ENCODE measurements at regions not wholly inside any gene's neighbourhood (a gene's known extent, or its start where the extent isn't known, plus 50 kb on each side); places are given as distances from the start of the nearest gene placed in this dataset.

DNA sequence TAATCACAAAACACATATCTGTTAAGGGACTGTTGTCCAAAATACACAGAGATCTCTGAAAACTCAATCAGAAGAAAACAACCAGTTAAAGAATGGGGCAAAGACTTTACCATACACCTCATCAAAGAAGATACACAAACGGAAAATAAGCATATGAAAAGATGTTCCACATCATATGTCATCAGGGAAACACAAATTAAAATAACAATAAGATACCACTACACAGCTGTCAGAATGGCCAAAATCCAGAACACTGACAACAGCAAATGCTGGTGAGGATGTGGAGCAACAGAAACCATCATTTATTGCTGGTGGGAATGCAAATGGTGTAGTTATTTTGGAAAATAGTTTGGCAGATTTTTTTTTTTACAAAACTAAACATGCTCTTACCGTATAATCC is 220.5 kb upstream of the FOXN3 start:
- H2BK5ac ChIP-seq (ENCODE audit: low read length) = no peak overlapping the region
- H3K27ac ChIP-seq (replicated peaks; ENCODE audit: low read length) = no peak overlapping the region
- H2AFZ ChIP-seq (ENCODE audit: low read length) = no peak overlapping the region
- no peak overlapping the region for H3K4me2 ChIP-seq (ENCODE audit: insufficient read depth, low read length, poor library complexity, severe bottlenecking)
- no peak overlapping the region for H3K4me3 ChIP-seq (ENCODE audit: low read length in 2 of 2)
- no peaks in the 10 kb centered on the region for H3K36me3 ChIP-seq (replicated peaks in 1 of 2; ENCODE audit: control insufficient read depth in 2 of 2, insufficient read depth in 2 of 2, low read length in 2 of 2)
- H4K91ac ChIP-seq (ENCODE audit: low read depth, low read length, poor library complexity) = no peak overlapping the region
- H3K18ac ChIP-seq (ENCODE audit: low read length) = no peak overlapping the region
- no peaks in the 10 kb centered on the region for H3K79me1 ChIP-seq (ENCODE audit: low read depth, low read length)
- H4K8ac ChIP-seq (ENCODE audit: low read depth, low read length) = no peak overlapping the region
- H3K4ac ChIP-seq (ENCODE audit: low read length) = no peak overlapping the region
- H2BK15ac ChIP-seq (ENCODE audit: low read length) = no peak overlapping the region
- H3K27me3 ChIP-seq (ENCODE audit: control insufficient read depth in 3 of 3, insufficient read depth in 3 of 3, low read depth in 1 of 3, low read length in 3 of 3) = no peaks in the 10 kb centered on the region
- no peak overlapping the region for H3K14ac ChIP-seq (ENCODE audit: low read length)
- no peak overlapping the region for H2BK120ac ChIP-seq (ENCODE audit: low read depth, low read length)
- H2BK12ac ChIP-seq (ENCODE audit: low read length) = no peak overlapping the region
- H2AK5ac ChIP-seq (ENCODE audit: low read depth, low read length) = no peak overlapping the region
- DNase-seq (ENCODE audit: low spot score) = no peak
- no peaks in the 10 kb centered on the region for H3K9me3 ChIP-seq (replicated peaks in 1 of 2; ENCODE audit: control insufficient read depth in 2 of 2, insufficient read depth in 1 of 2, low read depth in 1 of 2, low read length in 2 of 2)
- WGBS, 2 donors (ENCODE audit: extremely low coverage in 2 of 2, insufficient read length in 2 of 2, insufficient replicate concordance in 1 of 2) = no CpG with 5 or more reads among the region's 2 CpGs
- H3K23ac ChIP-seq (ENCODE audit: low read depth, low read length, poor library complexity) = no peak overlapping the region
- peaks cover 0 to 3% of the 10 kb centered on the region in 2 donors for H3K4me1 ChIP-seq (ENCODE audit: control insufficient read depth in 2 of 2, insufficient read depth in 1 of 2, low read depth in 1 of 2, low read length in 2 of 2)
- H3K9ac ChIP-seq (ENCODE audit: low read depth, low read length, poor library complexity) = no peak overlapping the region

DNA sequence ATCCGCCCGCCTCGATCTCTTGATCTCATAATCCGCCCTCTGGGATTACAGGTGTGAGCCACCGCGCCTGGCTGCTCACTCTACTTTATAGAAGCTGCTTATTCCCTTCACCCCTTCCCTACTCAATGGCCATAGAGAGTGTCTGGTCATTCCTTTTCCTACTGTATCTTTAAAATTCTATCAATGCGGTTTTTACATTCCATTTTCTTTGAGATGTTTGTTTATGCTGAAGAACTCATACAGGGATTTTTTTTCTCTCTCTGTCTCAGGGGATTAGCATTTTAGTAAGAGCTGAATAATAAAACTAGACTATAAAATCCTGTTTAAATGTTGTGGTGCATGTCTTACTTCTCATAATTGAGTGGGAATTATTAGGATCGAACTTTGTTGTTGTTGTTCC is 218.6 kb upstream of the FOXN3 start:
- Histone ChIP-seq H2AFZ (ENCODE audit: low read length) (no peak overlapping the region), H2BK15ac (ENCODE audit: low read length) (no peak overlapping the region), H3K27ac (replicated peaks; ENCODE audit: low read length) (no peak overlapping the region), H2BK12ac (ENCODE audit: low read length) (no peak overlapping the region), H3K79me1 (ENCODE audit: low read depth, low read length) (no peaks in the 10 kb centered on the region), H3K4me2 (ENCODE audit: insufficient read depth, low read length, poor library complexity, severe bottlenecking) (no peak overlapping the region), H4K91ac (ENCODE audit: low read depth, low read length, poor library complexity) (no peak overlapping the region), H3K4me1 (ENCODE audit: control insufficient read depth in 2 of 2, insufficient read depth in 1 of 2, low read depth in 1 of 2, low read length in 2 of 2) (peaks cover 3 to 4% of the 10 kb centered on the region in 2 donors), H2BK120ac (ENCODE audit: low read depth, low read length) (no peak overlapping the region), H2AK5ac (ENCODE audit: low read depth, low read length) (no peak overlapping the region), H3K23ac (ENCODE audit: low read depth, low read length, poor library complexity) (no peak overlapping the region), H2BK5ac (ENCODE audit: low read length) (no peak overlapping the region), H3K9me3 (replicated peaks in 1 of 2; ENCODE audit: control insufficient read depth in 2 of 2, insufficient read depth in 1 of 2, low read depth in 1 of 2, low read length in 2 of 2) (no peaks in the 10 kb centered on the region), H4K8ac (ENCODE audit: low read depth, low read length) (no peak overlapping the region), H3K36me3 (replicated peaks in 1 of 2; ENCODE audit: control insufficient read depth in 2 of 2, insufficient read depth in 2 of 2, low read length in 2 of 2) (no peaks in the 10 kb centered on the region), H3K27me3 (ENCODE audit: control insufficient read depth in 3 of 3, insufficient read depth in 3 of 3, low read depth in 1 of 3, low read length in 3 of 3) (no peaks in the 10 kb centered on the region), H3K14ac (ENCODE audit: low read length) (no peak overlapping the region), H3K4me3 (ENCODE audit: low read length in 2 of 2) (no peak overlapping the region), H3K4ac (ENCODE audit: low read length) (no peak overlapping the region), H3K9ac (ENCODE audit: low read depth, low read length, poor library complexity) (no peak overlapping the region), H3K18ac (ENCODE audit: low read length) (no peak overlapping the region)
- no CpG with 5 or more reads among the region's 8 CpGs for WGBS, 2 donors (ENCODE audit: extremely low coverage in 2 of 2, insufficient read length in 2 of 2, insufficient replicate concordance in 1 of 2)
- DNase-seq (ENCODE audit: low spot score) = no peak

DNA sequence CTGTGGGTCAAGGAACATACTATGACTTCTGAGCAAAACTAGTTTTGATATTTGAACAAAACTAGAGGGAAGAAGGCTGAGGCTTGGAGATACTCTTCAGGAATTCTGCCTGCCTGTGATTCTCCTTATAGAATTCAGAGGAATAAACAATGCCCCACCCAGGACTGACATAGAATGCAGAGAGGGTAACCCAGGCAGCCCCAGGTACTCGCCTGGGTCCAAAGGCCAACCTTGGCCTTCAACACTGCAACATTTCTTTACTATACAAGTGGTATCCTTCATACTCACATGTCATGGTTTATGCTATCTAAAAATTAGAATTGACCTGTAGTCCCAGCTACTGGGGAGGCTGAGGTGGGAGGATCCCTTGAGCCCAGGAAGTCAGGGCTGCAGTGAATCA is 217.0 kb upstream of the FOXN3 start:
- no peaks in the 10 kb centered on the region for H3K36me3 ChIP-seq (replicated peaks in 1 of 2; ENCODE audit: control insufficient read depth in 2 of 2, insufficient read depth in 2 of 2, low read length in 2 of 2)
- H3K18ac ChIP-seq (ENCODE audit: low read length) = no peak overlapping the region
- H2AK5ac ChIP-seq (ENCODE audit: low read depth, low read length) = no peak overlapping the region
- H2AFZ ChIP-seq (ENCODE audit: low read length) = no peak overlapping the region
- H3K4me1 ChIP-seq (ENCODE audit: control insufficient read depth in 2 of 2, insufficient read depth in 1 of 2, low read depth in 1 of 2, low read length in 2 of 2) = peaks cover 6 to 10% of the 10 kb centered on the region in 2 donors
- H3K27me3 ChIP-seq (ENCODE audit: control insufficient read depth in 3 of 3, insufficient read depth in 3 of 3, low read depth in 1 of 3, low read length in 3 of 3) = no peaks in the 10 kb centered on the region
- H3K9me3 ChIP-seq (replicated peaks in 1 of 2; ENCODE audit: control insufficient read depth in 2 of 2, insufficient read depth in 1 of 2, low read depth in 1 of 2, low read length in 2 of 2) = no peaks in the 10 kb centered on the region
- no peak overlapping the region for H4K8ac ChIP-seq (ENCODE audit: low read depth, low read length)
- H3K14ac ChIP-seq (ENCODE audit: low read length) = no peak overlapping the region
- no peak overlapping the region for H3K4me2 ChIP-seq (ENCODE audit: insufficient read depth, low read length, poor library complexity, severe bottlenecking)
- WGBS, 2 donors (ENCODE audit: extremely low coverage in 2 of 2, insufficient read length in 2 of 2, insufficient replicate concordance in 1 of 2) = no CpG with 5 or more reads among the region's 1 CpG
- H3K9ac ChIP-seq (ENCODE audit: low read depth, low read length, poor library complexity) = no peak overlapping the region
- no peak overlapping the region for H3K23ac ChIP-seq (ENCODE audit: low read depth, low read length, poor library complexity)
- no peak overlapping the region for H3K4me3 ChIP-seq (ENCODE audit: low read length in 2 of 2)
- H3K4ac ChIP-seq (ENCODE audit: low read length) = no peak overlapping the region
- H2BK5ac ChIP-seq (ENCODE audit: low read length) = no peak overlapping the region
- no peak for DNase-seq (ENCODE audit: low spot score)
- no peak overlapping the region for H3K27ac ChIP-seq (replicated peaks; ENCODE audit: low read length)
- no peak overlapping the region for H2BK15ac ChIP-seq (ENCODE audit: low read length)
- no peak overlapping the region for H2BK120ac ChIP-seq (ENCODE audit: low read depth, low read length)
- H3K79me1 ChIP-seq (ENCODE audit: low read depth, low read length) = no peaks in the 10 kb centered on the region
- H2BK12ac ChIP-seq (ENCODE audit: low read length) = no peak overlapping the region
- no peak overlapping the region for H4K91ac ChIP-seq (ENCODE audit: low read depth, low read length, poor library complexity)

- no peak for DNase-seq (ENCODE audit: low spot score)
- Histone ChIP-seq H3K27ac (replicated peaks; ENCODE audit: low read length) (no peak overlapping the region), H4K8ac (ENCODE audit: low read depth, low read length) (no peak overlapping the region), H3K18ac (ENCODE audit: low read length) (peak overlapping the region; percentile 20), H2BK15ac (ENCODE audit: low read length) (no peak overlapping the region), H3K36me3 (replicated peaks in 1 of 2; ENCODE audit: control insufficient read depth in 2 of 2, insufficient read depth in 2 of 2, low read length in 2 of 2) (no peaks in the 10 kb centered on the region), H2BK120ac (ENCODE audit: low read depth, low read length) (no peak overlapping the region), H3K9me3 (replicated peaks in 1 of 2; ENCODE audit: control insufficient read depth in 2 of 2, insufficient read depth in 1 of 2, low read depth in 1 of 2, low read length in 2 of 2) (no peaks in the 10 kb centered on the region), H2BK12ac (ENCODE audit: low read length) (no peak overlapping the region), H3K4me1 (ENCODE audit: control insufficient read depth in 2 of 2, insufficient read depth in 1 of 2, low read depth in 1 of 2, low read length in 2 of 2) (peaks cover 6 to 10% of the 10 kb centered on the region in 2 donors), H2BK5ac (ENCODE audit: low read length) (no peak overlapping the region), H3K14ac (ENCODE audit: low read length) (no peak overlapping the region), H3K4me3 (ENCODE audit: low read length in 2 of 2) (no peak overlapping the region), H2AFZ (ENCODE audit: low read length) (no peak overlapping the region), H3K79me1 (ENCODE audit: low read depth, low read length) (no peaks in the 10 kb centered on the region), H3K27me3 (ENCODE audit: control insufficient read depth in 3 of 3, insufficient read depth in 3 of 3, low read depth in 1 of 3, low read length in 3 of 3) (no peaks in the 10 kb centered on the region), H4K91ac (ENCODE audit: low read depth, low read length, poor library complexity) (no peak overlapping the region), H2AK5ac (ENCODE audit: low read depth, low read length) (no peak overlapping the region), H3K4me2 (ENCODE audit: insufficient read depth, low read length, poor library complexity, severe bottlenecking) (no peak overlapping the region), H3K9ac (ENCODE audit: low read depth, low read length, poor library complexity) (no peak overlapping the region), H3K23ac (ENCODE audit: low read depth, low read length, poor library complexity) (no peak overlapping the region), H3K4ac (ENCODE audit: low read length) (no peak overlapping the region)
- WGBS, 2 donors (ENCODE audit: extremely low coverage in 2 of 2, insufficient read length in 2 of 2, insufficient replicate concordance in 1 of 2) = no CpG with 5 or more reads among the region's 7 CpGs
Observed at GRCh38 chr14:89630101-89630829, 213.2 kb upstream of the FOXN3 start.

Measured in neuronal stem cell (in vitro differentiated cells).